RCC 7860 (cell line): ENCODE measurements at regions not wholly inside any gene's neighbourhood (a gene's known extent, or its start where the extent isn't known, plus 50 kb on each side); places are given as distances from the start of the nearest gene placed in this dataset.

Experiments used
- DNase-seq: peaks from one replicate; pipeline ENCODE4 v3.0.0-alpha.2; 2015; ENCODE audit warnings: low spot score
- FAIRE-seq: peaks from 2 replicates; lab custom pipeline; 2012; peaks lifted over from hg19 to GRCh38; lab: Jason Lieb, UNC

GRCh38 chr12:125470838-125471783 is 405.9 kb downstream of the AACS start:
- no peak for FAIRE-seq
- no peak for DNase-seq

- DNase-seq (no peak), FAIRE-seq (no peak)
These were observed 408.3 kb downstream of the AACS start for GRCh38 chr12:125473501-125473900.

GRCh38 chr12:125487336-125487735 is 422.1 kb downstream of the AACS start:
- FAIRE-seq = no peak
- DNase-seq = no peak

GRCh38 chr12:125491553-125491952 is 426.3 kb downstream of the AACS start:
- no peak for DNase-seq
- FAIRE-seq = no peak

- DNase-seq (no peak), FAIRE-seq (no peak)
These were observed 427.4 kb downstream of the AACS start for GRCh38 chr12:125492354-125493270.

- no peak for DNase-seq
- no peak for FAIRE-seq
These were observed 428.6 kb downstream of the AACS start for GRCh38 chr12:125493704-125494308.

- no peak for DNase-seq
- no peak for FAIRE-seq
These were observed 437.9 kb downstream of the AACS start for GRCh38 chr12:125503128-125503527.

GRCh38 chr12:125509195-125509594 is 444.0 kb downstream of the AACS start:
- FAIRE-seq = no peak

GRCh38 chr12:125512541-125513298 is 447.5 kb downstream of the AACS start:
- no peak for FAIRE-seq
- no peak for DNase-seq

More at GRCh38 chr12:125509195-125509594, 444.0 kb downstream of the AACS start:
- DNase-seq = no peak

- no peak for FAIRE-seq
These were observed 450.7 kb downstream of the AACS start for GRCh38 chr12:125515887-125516286.

GRCh38 chr12:125518074-125518473 is 452.8 kb downstream of the AACS start:
- DNase-seq (no peak), FAIRE-seq (no peak)

More at GRCh38 chr12:125515887-125516286, 450.7 kb downstream of the AACS start:
- DNase-seq = no peak

GRCh38 chr12:125519026-125519651 is 453.9 kb downstream of the AACS start:
- FAIRE-seq (no peak), DNase-seq (no peak)

GRCh38 chr12:125525879-125526278 is 460.6 kb downstream of the AACS start:
- FAIRE-seq = no peak

GRCh38 chr12:125528281-125528680 is 463.0 kb downstream of the AACS start:
- DNase-seq (no peak), FAIRE-seq (no peak)

More at GRCh38 chr12:125525879-125526278, 460.6 kb downstream of the AACS start:
- no peak for DNase-seq

GRCh38 chr12:125530201-125530600 is 465.0 kb downstream of the AACS start:
- DNase-seq = no peak
- no peak for FAIRE-seq

- FAIRE-seq = no peak
- DNase-seq = no peak
These were observed 465.6 kb downstream of the AACS start for GRCh38 chr12:125530876-125531275.

- no peak for DNase-seq
- no peak for FAIRE-seq
These were observed 466.3 kb downstream of the AACS start for GRCh38 chr12:125531574-125531973.

- no peak for DNase-seq
These were observed 468.3 kb downstream of the AACS start for GRCh38 chr12:125533434-125534029.

More at GRCh38 chr12:125533434-125534029, 468.3 kb downstream of the AACS start:
- no peak for FAIRE-seq
